IPS-18c (cell line): ENCODE measurements at regions not wholly inside any gene's neighbourhood (a gene's known extent, or its start where the extent isn't known, plus 50 kb on each side); places are given as distances from the start of the nearest gene placed in this dataset.

ENCODE experiments used
- H3K4me3 ChIP-seq: 2 replicates; pipeline ENCODE4 v1.7.0; 2013; ENCODE audit warnings: low read depth, mild to moderate bottlenecking, low read length, moderate library complexity; ENCODE audit not compliant: insufficient read depth
- H3K9me3 ChIP-seq: one replicate; pipeline ENCODE4 v1.6.1; 2013; ENCODE audit warnings: mild to moderate bottlenecking, low read length, moderate library complexity; ENCODE audit not compliant: control insufficient read depth, insufficient read depth

- Histone ChIP-seq H3K9me3 (no peaks in the 10 kb centered on the region), H3K4me3 (no peak overlapping the region)
Measured at GRCh38 chr5:2622866-2623265, 128.6 kb downstream of the IRX2 start.

DNA sequence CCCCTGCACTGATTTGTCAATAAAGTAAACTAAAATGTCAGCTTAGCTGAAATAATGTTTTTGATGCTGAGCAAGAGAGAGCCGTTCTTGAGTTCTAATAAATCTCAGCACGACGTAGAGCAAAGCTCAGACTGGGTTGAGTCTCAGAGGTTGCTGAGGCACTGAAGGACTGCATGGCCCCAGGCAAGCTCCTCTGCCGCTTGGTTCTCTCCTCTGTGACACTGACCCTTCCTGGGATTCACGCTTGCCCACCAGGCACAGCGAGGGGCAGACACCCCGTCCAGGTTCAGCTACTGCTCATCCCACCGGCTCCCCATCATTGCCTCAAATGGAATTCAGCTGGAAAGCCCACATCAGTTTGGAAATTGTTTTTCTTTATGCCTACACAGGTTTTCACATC lies 129.8 kb downstream of the IRX2 start:
- Histone ChIP-seq H3K4me3 (no peak overlapping the region), H3K9me3 (no peaks in the 10 kb centered on the region)

- Histone ChIP-seq H3K4me3 (no peak overlapping the region), H3K9me3 (no peaks in the 10 kb centered on the region)
Measured at GRCh38 chr5:2619216-2619615, 132.3 kb downstream of the IRX2 start.

DNA sequence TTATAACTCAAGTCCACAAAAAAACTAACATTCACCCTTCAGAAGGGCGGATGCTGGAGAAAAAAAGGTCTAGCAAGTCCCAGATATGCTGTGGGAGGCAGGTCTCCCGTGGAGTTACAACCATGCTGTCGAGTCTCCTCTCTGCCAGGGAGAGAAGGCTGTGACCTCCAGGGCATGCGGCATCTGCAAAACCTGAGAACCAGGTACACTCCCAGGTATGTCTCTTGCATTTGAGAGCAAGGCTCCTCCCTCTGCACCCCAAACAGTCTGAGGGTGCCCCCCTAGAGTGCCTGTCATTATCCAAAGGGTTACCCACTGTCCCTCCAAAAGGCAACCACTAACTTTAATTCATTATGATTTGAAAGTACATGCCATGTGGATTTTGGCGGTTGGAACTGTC lies 134.0 kb downstream of the IRX2 start:
- H3K9me3 ChIP-seq, result no peaks in the 10 kb centered on the region
- H3K4me3 ChIP-seq, result no peak overlapping the region

DNA sequence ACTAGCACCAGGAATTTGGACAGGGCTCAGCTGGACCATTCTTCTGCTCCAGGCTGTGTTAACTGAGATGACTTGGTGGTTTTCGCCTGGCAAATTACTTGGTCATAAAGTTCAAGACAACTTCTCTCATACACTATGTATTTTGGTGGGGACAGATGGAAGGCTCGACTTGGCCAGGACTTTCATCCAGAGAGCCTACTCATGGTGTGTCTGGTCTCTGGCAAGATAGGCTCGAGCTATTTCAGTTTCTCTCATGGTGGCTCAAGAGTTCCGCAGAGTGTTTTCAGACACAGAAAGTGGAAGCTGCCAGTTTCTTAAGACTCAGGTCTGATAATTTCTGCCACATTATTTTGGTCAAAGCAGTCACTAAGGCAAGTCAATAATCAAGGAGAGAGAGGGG lies 135.6 kb downstream of the IRX2 start:
- H3K9me3 ChIP-seq, result no peaks in the 10 kb centered on the region
- H3K4me3 ChIP-seq, result no peak overlapping the region

GRCh38 chr5:2614571-2614970 lies 136.9 kb downstream of the IRX2 start:
- no peaks in the 10 kb centered on the region for H3K9me3 ChIP-seq
- H3K4me3 ChIP-seq, result no peak overlapping the region

GRCh38 chr5:2611659-2612058 lies 139.8 kb downstream of the IRX2 start:
- H3K9me3 ChIP-seq, result no peaks in the 10 kb centered on the region
- no peak overlapping the region for H3K4me3 ChIP-seq

DNA sequence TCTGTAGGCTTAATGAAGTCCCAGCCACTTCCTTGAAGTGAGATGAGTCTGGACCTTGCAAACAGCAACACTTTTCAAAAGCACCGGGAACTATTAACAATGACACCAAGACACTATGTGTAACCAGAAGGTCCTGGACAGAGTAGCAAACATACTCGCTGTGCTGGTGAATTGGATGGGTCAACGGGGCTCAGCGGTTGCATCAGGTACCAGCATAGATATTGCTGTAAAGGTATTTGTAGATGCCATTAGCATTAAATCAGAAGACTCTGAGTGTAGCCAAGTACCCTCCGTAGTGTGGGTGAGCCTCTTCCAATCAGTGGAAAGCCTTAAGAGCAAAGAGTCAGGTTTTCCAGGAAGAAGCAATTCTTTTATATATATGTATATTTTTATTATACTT lies 140.5 kb downstream of the IRX2 start:
- H3K9me3 ChIP-seq, result no peaks in the 10 kb centered on the region
- H3K4me3 ChIP-seq, result no peak overlapping the region

- H3K4me3 ChIP-seq, result no peak overlapping the region
Measured at GRCh38 chr5:2608391-2608790, 143.1 kb downstream of the IRX2 start.

DNA sequence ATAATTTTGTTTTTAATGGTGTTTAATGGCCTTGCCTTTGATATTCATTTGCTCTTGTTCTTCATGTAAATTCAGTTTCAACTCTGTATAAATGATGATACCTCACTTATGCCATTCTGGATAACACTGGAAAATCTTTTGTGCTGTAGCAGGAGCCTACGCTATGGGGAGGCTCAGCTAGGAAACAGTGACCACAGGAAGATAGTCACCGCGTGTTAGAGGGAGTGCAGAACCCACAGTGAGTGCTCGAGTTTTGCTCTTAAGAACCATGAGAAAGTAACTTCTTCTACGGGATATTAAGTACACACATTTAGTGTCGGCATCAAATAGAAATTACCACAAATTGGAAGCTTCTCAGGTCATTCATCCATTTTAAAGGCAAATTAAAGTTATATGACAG lies 143.9 kb downstream of the IRX2 start:
- no peaks in the 10 kb centered on the region for H3K9me3 ChIP-seq
- no peak overlapping the region for H3K4me3 ChIP-seq

More at GRCh38 chr5:2608391-2608790, 143.1 kb downstream of the IRX2 start:
- no peaks in the 10 kb centered on the region for H3K9me3 ChIP-seq

DNA sequence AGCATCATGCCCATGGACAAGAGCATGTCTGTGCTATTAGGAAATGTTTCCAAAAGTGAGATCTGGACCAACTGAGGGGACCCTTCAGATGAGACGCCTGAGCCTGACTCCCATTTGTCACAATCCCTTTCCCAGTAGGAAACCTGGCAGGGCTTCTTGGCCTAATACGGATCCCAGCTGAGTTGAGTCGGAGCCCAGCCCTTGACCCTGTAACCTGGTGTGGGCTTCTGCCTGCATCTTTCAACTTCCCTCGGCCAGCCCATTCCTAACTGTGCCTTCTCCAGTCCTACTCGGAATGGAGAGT lies 148.3 kb downstream of the IRX2 start:
- H3K4me3 ChIP-seq, result no peak overlapping the region
- no peaks in the 10 kb centered on the region for H3K9me3 ChIP-seq

GRCh38 chr5:2602451-2603271 lies 148.8 kb downstream of the IRX2 start:
- no peaks in the 10 kb centered on the region for H3K9me3 ChIP-seq
- no peak overlapping the region for H3K4me3 ChIP-seq

DNA sequence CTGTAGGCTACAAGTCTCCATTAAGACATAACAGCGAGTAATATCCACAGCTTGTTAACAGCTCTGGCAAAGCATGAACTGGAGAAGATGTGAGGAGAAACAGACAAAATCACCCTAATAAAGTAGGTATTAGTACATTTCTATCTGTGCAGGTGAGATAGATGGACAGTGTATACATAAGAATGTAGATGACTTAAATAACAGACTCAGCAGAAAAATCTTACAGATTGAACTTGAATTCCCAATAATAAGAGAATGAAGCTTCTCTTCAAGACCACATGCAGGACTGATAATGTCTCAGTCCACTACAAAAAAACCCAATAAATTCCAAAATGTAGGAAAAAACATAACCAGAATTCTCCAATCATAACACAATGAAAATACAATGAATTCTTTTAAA lies 153.0 kb downstream of the IRX2 start:
- no peak overlapping the region for H3K4me3 ChIP-seq
- peaks cover 2% of the 10 kb centered on the region for H3K9me3 ChIP-seq

DNA sequence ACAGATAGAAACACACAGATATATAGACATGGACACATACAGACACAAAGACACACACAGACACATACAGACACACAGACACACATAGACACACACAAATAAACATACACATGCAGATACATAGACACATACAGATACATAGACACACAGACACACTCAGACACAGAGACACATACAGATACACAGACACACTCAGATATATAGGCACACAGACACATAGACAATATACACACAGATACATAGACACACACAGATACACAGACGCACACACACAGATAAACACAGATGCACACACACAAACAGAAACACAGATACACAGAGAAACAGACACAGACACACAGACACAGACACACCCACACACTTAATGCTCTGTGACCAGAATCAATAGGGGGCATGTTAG lies 156.8 kb downstream of the IRX2 start:
- no peak overlapping the region for H3K4me3 ChIP-seq
- peaks cover 4% of the 10 kb centered on the region for H3K9me3 ChIP-seq

- peaks cover 4% of the 10 kb centered on the region for H3K9me3 ChIP-seq
Measured at GRCh38 chr5:2592766-2593165, 158.7 kb downstream of the IRX2 start.

GRCh38 chr5:2591777-2592453 lies 159.6 kb downstream of the IRX2 start:
- Histone ChIP-seq H3K4me3 (no peak overlapping the region), H3K9me3 (peaks cover 7% of the 10 kb centered on the region)

More at GRCh38 chr5:2592766-2593165, 158.7 kb downstream of the IRX2 start:
- no peak overlapping the region for H3K4me3 ChIP-seq

- H3K9me3 ChIP-seq, result peaks cover 5% of the 10 kb centered on the region
- H3K4me3 ChIP-seq, result no peak overlapping the region
Measured at GRCh38 chr5:2588850-2589501, 162.5 kb downstream of the IRX2 start.
